A673 (cell line): ENCODE measurements at regions not wholly inside any gene's neighbourhood (a gene's known extent, or its start where the extent isn't known, plus 50 kb on each side); places are given as distances from the start of the nearest gene placed in this dataset.

Source experiments
- BruUV-seq: library from RNA; stranded (reverse); fragments of 400-500 nt; replicated peaks from 2 replicates; lab custom pipeline; 2021; lab: Mats Ljungman, UMichigan
- CTCF ChIA-PET: fragments of 300-600 bp; sonication (Branson Sonifier 250); formaldehyde crosslinking; loops from one replicate; lab custom pipeline; 2022; ENCODE audit warnings: antibody characterized with exemption; lab: Charles Lee
- POLR2A ChIA-PET: fragments of 300-600 bp; sonication (Branson Sonifier 250); formaldehyde crosslinking; loops from one replicate; lab custom pipeline; 2022; ENCODE audit warnings: antibody characterized with exemption; ENCODE audit not compliant: low non-redundant PET; lab: Charles Lee
- DNase-seq: peaks from one replicate; pipeline ENCODE4 v3.0.0-alpha.2; 2015; ENCODE audit warnings: low spot score
- H3K27ac ChIP-seq: fragments of 200-600 bp; sonication (generic); 2 replicates; pipeline ENCODE4 v1.5.1; 2016; ENCODE audit warnings: mixed run types, low read depth, mild to moderate bottlenecking, mixed read lengths, antibody characterized with exemption, low read length; ENCODE audit not compliant: poor library complexity, severe bottlenecking
- H3K27me3 ChIP-seq: fragments of 200-600 bp; sonication (generic); replicated peaks from 2 replicates; pipeline ENCODE4 v1.6.1; 2017; ENCODE audit warnings: mixed run types, low read depth, mild to moderate bottlenecking, mixed read lengths, antibody characterized with exemption, low read length; ENCODE audit not compliant: insufficient read depth, poor library complexity
- H3K36me3 ChIP-seq: fragments of 200-600 bp; sonication (generic); 2 replicates; pipeline ENCODE4 v1.6.1; 2016; ENCODE audit warnings: mixed run types, mild to moderate bottlenecking, mixed read lengths, antibody characterized with exemption, low read length; ENCODE audit not compliant: insufficient read depth, poor library complexity, severe bottlenecking
- H3K4me1 ChIP-seq: fragments of 200-600 bp; sonication (generic); 2 replicates; pipeline ENCODE4 v1.6.1; 2017; ENCODE audit warnings: mixed run types, mild to moderate bottlenecking, mixed read lengths, antibody characterized with exemption, low read length; ENCODE audit not compliant: insufficient read depth, poor library complexity, severe bottlenecking
- H3K4me3 ChIP-seq: fragments of 200-600 bp; sonication (generic); 2 replicates; pipeline ENCODE4 v1.5.1; 2016; ENCODE audit warnings: low read depth, mixed run types, mild to moderate bottlenecking, mixed read lengths, low read length; ENCODE audit not compliant: poor library complexity, severe bottlenecking
- H3K9me3 ChIP-seq: fragments of 200-600 bp; sonication (generic); 2 replicates; pipeline ENCODE4 v1.6.1; 2016; ENCODE audit warnings: mixed run types, low read depth, mild to moderate bottlenecking, mixed read lengths, antibody characterized with exemption, low read length; ENCODE audit not compliant: poor library complexity, severe bottlenecking
- CTCF ChIP-seq: fragments of 300-800, 200-600 bp; sonication (generic); conservative IDR thresholded peaks from 2 replicates; pipeline ENCODE4 v1.5.1; 2017; ENCODE audit warnings: low read depth, mild to moderate bottlenecking, antibody characterized with exemption, low read length, moderate library complexity, mixed read lengths
- EZH2 ChIP-seq: fragments of 200-600 bp; sonication (generic); IDR thresholded peaks from 2 replicates; pipeline ENCODE4 v1.6.1; 2017; ENCODE audit warnings: borderline replicate concordance, low read depth, mild to moderate bottlenecking, mixed read lengths, antibody characterized with exemption, low read length; ENCODE audit not compliant: poor library complexity, severe bottlenecking
- intact Hi-C: fragments of 100-400 bp; cut with micrococcal nuclease; formaldehyde crosslinking; loops from one replicate; pipeline ENCODE4 v1.10.0; 2022; ENCODE audit not compliant: unreplicated experiment

GRCh38 chr10:123259081-123259480, 104.9 kb downstream of the BUB3 start:
- TF ChIP-seq EZH2, result no peak
- no peak for TF ChIP-seq CTCF
- ChIA-PET CTCF (no interaction called here), POLR2A (no interaction called here)
- H3K27me3 ChIP-seq, result no peaks in the 10 kb centered on the region
- no TSS peak for BruUV-seq
- no peaks in the 10 kb centered on the region for H3K4me1 ChIP-seq
- no peak overlapping the region for H3K27ac ChIP-seq
- peaks cover 6% of the 10 kb centered on the region for H3K9me3 ChIP-seq
- no peak for DNase-seq
- intact Hi-C loops, result no loop called here
- H3K4me3 ChIP-seq, result no peak overlapping the region
- no peaks in the 10 kb centered on the region for H3K36me3 ChIP-seq

- no peak for TF ChIP-seq EZH2
- TF ChIP-seq CTCF, result no peak
- DNase-seq, result no peak
- no peaks in the 10 kb centered on the region for H3K4me1 ChIP-seq
- intact Hi-C loops, result no loop called here
- no peaks in the 10 kb centered on the region for H3K27me3 ChIP-seq
- no peak overlapping the region for H3K27ac ChIP-seq
- H3K4me3 ChIP-seq, result no peak overlapping the region
- POLR2A ChIA-PET, result no interaction called here
- CTCF ChIA-PET, result no interaction called here
- H3K36me3 ChIP-seq, result no peaks in the 10 kb centered on the region
- peaks cover 5% of the 10 kb centered on the region for H3K9me3 ChIP-seq
- BruUV-seq, result no TSS peak
Observed at GRCh38 chr10:123259791-123260190, 105.6 kb downstream of the BUB3 start.

GRCh38 chr10:123262456-123262855, 108.3 kb downstream of the BUB3 start:
- Histone ChIP-seq H3K27me3 (no peaks in the 10 kb centered on the region), H3K4me3 (no peak overlapping the region), H3K36me3 (no peaks in the 10 kb centered on the region), H3K27ac (no peak overlapping the region), H3K9me3 (no peaks in the 10 kb centered on the region), H3K4me1 (no peaks in the 10 kb centered on the region)
- CTCF ChIA-PET, result no interaction called here
- TF ChIP-seq CTCF (no peak), EZH2 (no peak)
- no TSS peak for BruUV-seq
- intact Hi-C loops, result no loop called here
- POLR2A ChIA-PET, result no interaction called here
- no peak for DNase-seq
